ENCODE measurements at regions not wholly inside any gene's neighbourhood (a gene's known extent, or its start where the extent isn't known, plus 50 kb on each side); places are given as distances from the start of the nearest gene placed in this dataset.

DNA sequence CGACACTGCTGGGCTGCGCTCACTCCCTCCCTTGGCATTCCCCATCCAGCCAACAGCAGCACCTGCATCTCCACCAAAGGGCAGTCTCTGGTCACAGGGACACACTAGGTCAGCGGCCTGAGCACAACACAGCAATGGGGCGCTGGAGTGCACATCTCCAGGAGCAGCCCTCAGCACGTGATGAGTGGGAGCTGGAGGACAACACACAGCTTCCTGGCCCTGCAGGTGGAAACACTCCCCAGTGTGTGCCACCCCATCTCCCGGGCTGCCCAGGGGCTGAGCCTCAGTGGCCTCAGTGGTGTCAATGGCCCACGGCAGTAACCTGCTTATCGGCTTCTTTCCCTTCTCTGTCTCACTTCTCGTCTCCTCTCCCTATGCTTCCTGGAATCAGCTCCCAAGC lies 96.8 kb upstream of the VSTM2B start (continued):
- TF ChIP-seq, protein P1, sequence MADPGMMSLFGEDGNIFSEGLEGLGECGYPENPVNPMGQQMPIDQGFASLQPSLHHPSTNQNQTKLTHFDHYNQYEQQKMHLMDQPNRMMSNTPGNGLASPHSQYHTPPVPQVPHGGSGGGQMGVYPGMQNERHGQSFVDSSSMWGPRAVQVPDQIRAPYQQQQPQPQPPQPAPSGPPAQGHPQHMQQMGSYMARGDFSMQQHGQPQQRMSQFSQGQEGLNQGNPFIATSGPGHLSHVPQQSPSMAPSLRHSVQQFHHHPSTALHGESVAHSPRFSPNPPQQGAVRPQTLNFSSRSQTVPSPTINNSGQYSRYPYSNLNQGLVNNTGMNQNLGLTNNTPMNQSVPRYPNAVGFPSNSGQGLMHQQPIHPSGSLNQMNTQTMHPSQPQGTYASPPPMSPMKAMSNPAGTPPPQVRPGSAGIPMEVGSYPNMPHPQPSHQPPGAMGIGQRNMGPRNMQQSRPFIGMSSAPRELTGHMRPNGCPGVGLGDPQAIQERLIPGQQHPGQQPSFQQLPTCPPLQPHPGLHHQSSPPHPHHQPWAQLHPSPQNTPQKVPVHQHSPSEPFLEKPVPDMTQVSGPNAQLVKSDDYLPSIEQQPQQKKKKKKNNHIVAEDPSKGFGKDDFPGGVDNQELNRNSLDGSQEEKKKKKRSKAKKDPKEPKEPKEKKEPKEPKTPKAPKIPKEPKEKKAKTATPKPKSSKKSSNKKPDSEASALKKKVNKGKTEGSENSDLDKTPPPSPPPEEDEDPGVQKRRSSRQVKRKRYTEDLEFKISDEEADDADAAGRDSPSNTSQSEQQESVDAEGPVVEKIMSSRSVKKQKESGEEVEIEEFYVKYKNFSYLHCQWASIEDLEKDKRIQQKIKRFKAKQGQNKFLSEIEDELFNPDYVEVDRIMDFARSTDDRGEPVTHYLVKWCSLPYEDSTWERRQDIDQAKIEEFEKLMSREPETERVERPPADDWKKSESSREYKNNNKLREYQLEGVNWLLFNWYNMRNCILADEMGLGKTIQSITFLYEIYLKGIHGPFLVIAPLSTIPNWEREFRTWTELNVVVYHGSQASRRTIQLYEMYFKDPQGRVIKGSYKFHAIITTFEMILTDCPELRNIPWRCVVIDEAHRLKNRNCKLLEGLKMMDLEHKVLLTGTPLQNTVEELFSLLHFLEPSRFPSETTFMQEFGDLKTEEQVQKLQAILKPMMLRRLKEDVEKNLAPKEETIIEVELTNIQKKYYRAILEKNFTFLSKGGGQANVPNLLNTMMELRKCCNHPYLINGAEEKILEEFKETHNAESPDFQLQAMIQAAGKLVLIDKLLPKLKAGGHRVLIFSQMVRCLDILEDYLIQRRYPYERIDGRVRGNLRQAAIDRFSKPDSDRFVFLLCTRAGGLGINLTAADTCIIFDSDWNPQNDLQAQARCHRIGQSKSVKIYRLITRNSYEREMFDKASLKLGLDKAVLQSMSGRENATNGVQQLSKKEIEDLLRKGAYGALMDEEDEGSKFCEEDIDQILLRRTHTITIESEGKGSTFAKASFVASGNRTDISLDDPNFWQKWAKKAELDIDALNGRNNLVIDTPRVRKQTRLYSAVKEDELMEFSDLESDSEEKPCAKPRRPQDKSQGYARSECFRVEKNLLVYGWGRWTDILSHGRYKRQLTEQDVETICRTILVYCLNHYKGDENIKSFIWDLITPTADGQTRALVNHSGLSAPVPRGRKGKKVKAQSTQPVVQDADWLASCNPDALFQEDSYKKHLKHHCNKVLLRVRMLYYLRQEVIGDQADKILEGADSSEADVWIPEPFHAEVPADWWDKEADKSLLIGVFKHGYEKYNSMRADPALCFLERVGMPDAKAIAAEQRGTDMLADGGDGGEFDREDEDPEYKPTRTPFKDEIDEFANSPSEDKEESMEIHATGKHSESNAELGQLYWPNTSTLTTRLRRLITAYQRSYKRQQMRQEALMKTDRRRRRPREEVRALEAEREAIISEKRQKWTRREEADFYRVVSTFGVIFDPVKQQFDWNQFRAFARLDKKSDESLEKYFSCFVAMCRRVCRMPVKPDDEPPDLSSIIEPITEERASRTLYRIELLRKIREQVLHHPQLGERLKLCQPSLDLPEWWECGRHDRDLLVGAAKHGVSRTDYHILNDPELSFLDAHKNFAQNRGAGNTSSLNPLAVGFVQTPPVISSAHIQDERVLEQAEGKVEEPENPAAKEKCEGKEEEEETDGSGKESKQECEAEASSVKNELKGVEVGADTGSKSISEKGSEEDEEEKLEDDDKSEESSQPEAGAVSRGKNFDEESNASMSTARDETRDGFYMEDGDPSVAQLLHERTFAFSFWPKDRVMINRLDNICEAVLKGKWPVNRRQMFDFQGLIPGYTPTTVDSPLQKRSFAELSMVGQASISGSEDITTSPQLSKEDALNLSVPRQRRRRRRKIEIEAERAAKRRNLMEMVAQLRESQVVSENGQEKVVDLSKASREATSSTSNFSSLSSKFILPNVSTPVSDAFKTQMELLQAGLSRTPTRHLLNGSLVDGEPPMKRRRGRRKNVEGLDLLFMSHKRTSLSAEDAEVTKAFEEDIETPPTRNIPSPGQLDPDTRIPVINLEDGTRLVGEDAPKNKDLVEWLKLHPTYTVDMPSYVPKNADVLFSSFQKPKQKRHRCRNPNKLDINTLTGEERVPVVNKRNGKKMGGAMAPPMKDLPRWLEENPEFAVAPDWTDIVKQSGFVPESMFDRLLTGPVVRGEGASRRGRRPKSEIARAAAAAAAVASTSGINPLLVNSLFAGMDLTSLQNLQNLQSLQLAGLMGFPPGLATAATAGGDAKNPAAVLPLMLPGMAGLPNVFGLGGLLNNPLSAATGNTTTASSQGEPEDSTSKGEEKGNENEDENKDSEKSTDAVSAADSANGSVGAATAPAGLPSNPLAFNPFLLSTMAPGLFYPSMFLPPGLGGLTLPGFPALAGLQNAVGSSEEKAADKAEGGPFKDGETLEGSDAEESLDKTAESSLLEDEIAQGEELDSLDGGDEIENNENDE (IDR thresholded peaks at IDR 0.05; ENCODE audit: insufficient replicate concordance, low read length): no peak
- TF ChIP-seq EZH2 (IDR thresholded peaks at IDR 0.05; ENCODE audit: low read depth, low read length, severe bottlenecking): no peak
- no peak for TF ChIP-seq NRF1 (IDR thresholded peaks at IDR 0.05; ENCODE audit: low read depth, low read length)
